Neural progenitor cell (in vitro differentiated cells): ENCODE measurements at regions not wholly inside any gene's neighbourhood (a gene's known extent, or its start where the extent isn't known, plus 50 kb on each side); places are given as distances from the start of the nearest gene placed in this dataset.
"Not testable (repeated sequence)": the region's sequence is repeated elsewhere in the genome, so short reads cannot be mapped to it uniquely, and the experiment has no call there.

Source experiments
- DNase-seq: peaks from one replicate; pipeline ENCODE4 v3.0.0-alpha.2; 2016; ENCODE audit warnings: low spot score
- H2AFZ ChIP-seq: fragments of 200-600 bp; sonication (generic); replicated peaks from 2 replicates; pipeline ENCODE4 v1.6.1; 2016; ENCODE audit warnings: antibody characterized with exemption
- H3F3A ChIP-seq: fragments of 200-600 bp; sonication (generic); 2 replicates; pipeline ENCODE4 v1.6.1; 2016; ENCODE audit warnings: antibody characterized with exemption, low read depth
- H3K27ac ChIP-seq: fragments of 200-600 bp; sonication (generic); 2 replicates; pipeline ENCODE4 v1.5.1; 2016; ENCODE audit warnings: mild to moderate bottlenecking
- H3K27me3 ChIP-seq: fragments of 200-600 bp; sonication (generic); 2 replicates; pipeline ENCODE4 v1.6.1; 2016; ENCODE audit warnings: mild to moderate bottlenecking, moderate library complexity
- H3K36me3 ChIP-seq: fragments of 200-600 bp; sonication (generic); 2 replicates; pipeline ENCODE4 v1.5.1; 2016
- H3K4me1 ChIP-seq: fragments of 200-600 bp; sonication (generic); 2 replicates; pipeline ENCODE4 v1.6.1; 2016; ENCODE audit warnings: mixed run types
- H3K4me2 ChIP-seq: fragments of 200-600 bp; sonication (generic); 2 replicates; pipeline ENCODE4 v1.6.1; 2016
- H3K4me3 ChIP-seq: fragments of 200-600 bp; sonication (generic); 2 replicates; pipeline ENCODE4 v1.5.1; 2016
- H3K79me2 ChIP-seq: fragments of 200-600 bp; sonication (generic); 2 replicates; pipeline ENCODE4 v1.6.1; 2016; ENCODE audit warnings: low read depth
- H3K9ac ChIP-seq: fragments of 200-600 bp; sonication (generic); 2 replicates; pipeline ENCODE4 v1.6.1; 2016
- H3K9me3 ChIP-seq: fragments of 200-600 bp; sonication (generic); 2 replicates; pipeline ENCODE4 v1.5.1; 2016; ENCODE audit warnings: low read depth
- H4K20me1 ChIP-seq: fragments of 200-600 bp; sonication (generic); 2 replicates; pipeline ENCODE4 v1.6.1; 2016; ENCODE audit warnings: low read depth
- H3K27ac Mint-ChIP-seq: 3 replicates; pipeline ENCODE4 v1.8.0; 2021; ENCODE audit warnings: mixed read lengths
- H3K27me3 Mint-ChIP-seq: 2 replicates; pipeline ENCODE4 v1.8.0; 2022; ENCODE audit warnings: low read depth, mild to moderate bottlenecking, inconsistent platforms, moderate library complexity, mixed read lengths; ENCODE audit not compliant: insufficient read depth
- H3K36me3 Mint-ChIP-seq: 3 replicates; pipeline ENCODE4 v1.8.0; 2021; ENCODE audit warnings: mixed read lengths
- H3K4me1 Mint-ChIP-seq: 3 replicates; pipeline ENCODE4 v1.8.0; 2021; ENCODE audit warnings: mixed read lengths
- H3K4me3 Mint-ChIP-seq: 3 replicates; pipeline ENCODE4 v1.8.0; 2021; ENCODE audit warnings: mild to moderate bottlenecking, moderate library complexity, mixed read lengths
- H3K9me3 Mint-ChIP-seq: 3 replicates; pipeline ENCODE4 v1.8.0; 2020; ENCODE audit warnings: mixed read lengths
- CTCF ChIP-seq: fragments of 200-600 bp; sonication (generic); IDR thresholded peaks from 2 replicates; pipeline ENCODE4 v1.5.1; 2017; ENCODE audit warnings: antibody characterized with exemption, mild to moderate bottlenecking
- EZH2 ChIP-seq: fragments of 200-600 bp; sonication (generic); IDR thresholded peaks from 2 replicates; pipeline ENCODE4 v1.6.1; 2017; ENCODE audit warnings: antibody characterized with exemption, mild to moderate bottlenecking, moderate library complexity
- EZH2phosphoT487 ChIP-seq: fragments of 200-600 bp; sonication (generic); IDR thresholded peaks from 2 replicates; pipeline ENCODE4 v1.6.1; 2017; ENCODE audit warnings: antibody characterized with exemption

GRCh38 chr10:84863675-84864074 is 535.3 kb downstream of the CCSER2 start:
- Histone ChIP-seq H3K27me3 (no peaks in the 10 kb centered on the region), H3K4me1 (no peaks in the 10 kb centered on the region), H3K27ac (no peak overlapping the region), H3F3A (no peaks in the 10 kb centered on the region), H4K20me1 (no peaks in the 10 kb centered on the region), H3K9ac (no peak overlapping the region), H2AFZ (no peak overlapping the region), H3K79me2 (no peaks in the 10 kb centered on the region), H3K9me3 (no peaks in the 10 kb centered on the region), H3K4me3 (no peak overlapping the region), H3K36me3 (no peaks in the 10 kb centered on the region), H3K4me2 (no peak overlapping the region)
- no peaks in the 10 kb centered on the region for H3K27me3 Mint-ChIP-seq
- no peak overlapping the region for H3K27ac Mint-ChIP-seq
- peaks cover 3% of the 10 kb centered on the region for H3K4me1 Mint-ChIP-seq
- DNase-seq = no peak
- H3K4me3 Mint-ChIP-seq = no peak overlapping the region
- no peaks in the 10 kb centered on the region for H3K36me3 Mint-ChIP-seq
- peaks cover 21% of the 10 kb centered on the region for H3K9me3 Mint-ChIP-seq
- TF ChIP-seq EZH2 = no peak
- TF ChIP-seq EZH2phosphoT487 = no peak
- TF ChIP-seq CTCF = no peak

- no peaks in the 10 kb centered on the region for H3K36me3 Mint-ChIP-seq
- H3K4me1 Mint-ChIP-seq = no peaks in the 10 kb centered on the region
- no peak overlapping the region for H3K27ac ChIP-seq
- no peaks in the 10 kb centered on the region for H3K9me3 ChIP-seq
- H3K79me2 ChIP-seq = no peaks in the 10 kb centered on the region
- no peaks in the 10 kb centered on the region for H3K9me3 Mint-ChIP-seq
- no peak overlapping the region for H2AFZ ChIP-seq
- no peak overlapping the region for H3K4me2 ChIP-seq
- TF ChIP-seq EZH2phosphoT487 (no peak), EZH2 (no peak), CTCF (no peak)
- no peaks in the 10 kb centered on the region for H3K27me3 ChIP-seq
- no peaks in the 10 kb centered on the region for H4K20me1 ChIP-seq
- no peak overlapping the region for H3K4me3 ChIP-seq
- no peaks in the 10 kb centered on the region for H3K36me3 ChIP-seq
- H3K27ac Mint-ChIP-seq = no peak overlapping the region
- H3K4me1 ChIP-seq = no peaks in the 10 kb centered on the region
- no peaks in the 10 kb centered on the region for H3K27me3 Mint-ChIP-seq
- H3F3A ChIP-seq = no peaks in the 10 kb centered on the region
- H3K4me3 Mint-ChIP-seq = no peak overlapping the region
- H3K9ac ChIP-seq = no peak overlapping the region
- DNase-seq = no peak
Observed at GRCh38 chr10:84876116-84876999, 548.0 kb downstream of the CCSER2 start.

DNA sequence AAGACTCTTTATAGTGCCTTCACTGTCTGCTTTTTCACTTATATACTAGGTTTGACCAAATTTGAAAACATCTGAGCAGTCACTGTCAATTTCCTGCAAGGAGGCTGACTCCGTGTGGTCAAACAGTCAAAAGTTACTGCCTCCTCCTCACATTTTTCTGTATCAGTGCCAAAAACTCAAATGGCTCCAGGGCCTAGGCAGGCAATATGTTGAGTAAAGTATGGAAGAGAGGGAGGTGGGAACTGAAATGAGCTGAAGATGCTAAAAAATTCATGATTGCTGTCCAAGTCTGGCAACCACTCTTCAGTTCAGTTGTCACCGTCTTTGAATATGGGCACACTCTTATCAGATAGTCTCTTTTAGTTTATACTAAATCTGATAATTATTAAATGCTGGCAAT is 551.6 kb downstream of the CCSER2 start:
- Histone ChIP-seq H3K27me3 (no peaks in the 10 kb centered on the region), H3F3A (no peaks in the 10 kb centered on the region), H2AFZ (no peak overlapping the region), H4K20me1 (no peaks in the 10 kb centered on the region), H3K4me2 (no peak overlapping the region), H3K9ac (no peak overlapping the region), H3K4me3 (no peak overlapping the region), H3K4me1 (no peaks in the 10 kb centered on the region), H3K36me3 (no peaks in the 10 kb centered on the region), H3K9me3 (no peaks in the 10 kb centered on the region), H3K79me2 (no peaks in the 10 kb centered on the region), H3K27ac (no peak overlapping the region)
- TF ChIP-seq CTCF (no peak), EZH2 (no peak), EZH2phosphoT487 (no peak)
- no peak overlapping the region for H3K27ac Mint-ChIP-seq
- H3K27me3 Mint-ChIP-seq = peaks cover 2% of the 10 kb centered on the region
- H3K4me3 Mint-ChIP-seq = no peak overlapping the region
- H3K36me3 Mint-ChIP-seq = no peaks in the 10 kb centered on the region
- H3K9me3 Mint-ChIP-seq = no peaks in the 10 kb centered on the region
- no peak for DNase-seq
- no peaks in the 10 kb centered on the region for H3K4me1 Mint-ChIP-seq

DNA sequence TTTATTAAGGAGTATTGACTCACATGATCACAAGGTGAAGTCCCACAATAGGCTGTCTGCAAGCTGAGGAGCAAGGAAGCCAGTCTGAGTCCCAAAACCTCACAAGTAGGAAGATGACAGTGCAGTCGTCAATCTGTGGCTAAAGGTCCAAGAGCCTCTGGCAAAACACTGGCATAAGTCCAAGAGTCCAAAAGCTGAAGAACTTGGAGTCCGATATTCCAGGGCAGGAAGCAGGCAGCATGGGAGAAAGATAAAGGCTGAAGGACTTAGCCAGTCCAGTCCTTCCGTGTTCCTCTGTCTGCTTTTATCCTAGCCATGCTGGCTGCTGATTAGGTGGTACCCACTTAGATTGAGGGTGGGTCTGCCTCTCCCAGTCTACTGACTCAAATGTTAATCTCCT is 553.3 kb downstream of the CCSER2 start:
- H3K27me3 ChIP-seq, H3K36me3 ChIP-seq, H4K20me1 ChIP-seq, H3K27me3 Mint-ChIP-seq, H3F3A ChIP-seq, H2AFZ ChIP-seq, DNase-seq, H3K4me1 ChIP-seq, H3K4me1 Mint-ChIP-seq, H3K9me3 ChIP-seq, H3K9me3 Mint-ChIP-seq, H3K4me2 ChIP-seq, H3K9ac ChIP-seq, H3K27ac ChIP-seq, H3K4me3 ChIP-seq, H3K27ac Mint-ChIP-seq, H3K36me3 Mint-ChIP-seq, H3K79me2 ChIP-seq, H3K4me3 Mint-ChIP-seq: not testable (repeated sequence)
